HepG2 (cell line): ENCODE measurements at regions not wholly inside any gene's neighbourhood (a gene's known extent, or its start where the extent isn't known, plus 50 kb on each side); places are given as distances from the start of the nearest gene placed in this dataset.

Source experiments
- CHCHD3 ChIP-seq: sonication (generic); formaldehyde crosslinking; IDR thresholded peaks from 2 replicates; pipeline ENCODE4 v1.8.0; 2022; ENCODE audit warnings: mild to moderate bottlenecking, missing genetic modification reagents, moderate library complexity
- EED ChIP-seq: sonication (generic); formaldehyde crosslinking; IDR thresholded peaks from 2 replicates; pipeline ENCODE4 v1.5.0; 2020; ENCODE audit warnings: mild to moderate bottlenecking, missing genetic modification reagents
- GMEB2 ChIP-seq: IDR thresholded peaks from 2 replicates; pipeline ENCODE4 v1.6.1; 2016; ENCODE audit warnings: missing biosample characterization, missing genetic modification reagents, low read depth
- HES4 ChIP-seq: sonication (generic); formaldehyde crosslinking; IDR thresholded peaks from 2 replicates; pipeline ENCODE4 v1.9.0; 2021; ENCODE audit warnings: mild to moderate bottlenecking, missing genetic modification reagents, borderline replicate concordance
- MTA1 ChIP-seq: sonication (generic); formaldehyde crosslinking; IDR thresholded peaks from 2 replicates; pipeline ENCODE4 v1.4.0; 2020; ENCODE audit warnings: missing genetic modification reagents, mild to moderate bottlenecking, borderline replicate concordance
- SALL2 ChIP-seq: sonication (generic); formaldehyde crosslinking; IDR thresholded peaks from 2 replicates; pipeline ENCODE4 v1.8.1; 2023; ENCODE audit warnings: mild to moderate bottlenecking, missing genetic modification reagents, inconsistent platforms
- UBTF ChIP-seq: sonication (generic); formaldehyde crosslinking; IDR thresholded peaks from 2 replicates; pipeline ENCODE4 v1.4.0; 2020; ENCODE audit warnings: mild to moderate bottlenecking, missing genetic modification reagents
- ZNF407 ChIP-seq: sonication (generic); formaldehyde crosslinking; IDR thresholded peaks from one replicate; pipeline ENCODE4 v1.5.1; 2020; ENCODE audit warnings: mild to moderate bottlenecking, missing genetic modification reagents; ENCODE audit errors: not compliant biosample characterization
- ZNF781 ChIP-seq: sonication (generic); formaldehyde crosslinking; IDR thresholded peaks from 2 replicates; pipeline ENCODE4 v1.5.1; 2020; ENCODE audit warnings: borderline replicate concordance, mild to moderate bottlenecking, missing genetic modification reagents; ENCODE audit errors: not compliant biosample characterization
- ZNF782 ChIP-seq: sonication (generic); formaldehyde crosslinking; IDR thresholded peaks from 2 replicates; pipeline ENCODE4 v1.4.0; 2020; ENCODE audit warnings: missing genetic modification reagents, mild to moderate bottlenecking, borderline replicate concordance
- ZSCAN9 ChIP-seq: IDR thresholded peaks from 2 replicates; pipeline ENCODE4 v1.6.1; 2016; ENCODE audit warnings: borderline replicate concordance
- TF ChIP-seq, protein P1 (sequence below): sonication (generic); formaldehyde crosslinking; IDR thresholded peaks from 2 replicates; pipeline ENCODE4 v1.5.0; 2020; ENCODE audit warnings: missing genetic modification reagents
- TF ChIP-seq, protein P2 (sequence below): IDR thresholded peaks from 2 replicates; pipeline ENCODE4 v1.6.1; 2012; ENCODE audit warnings: inconsistent platforms
- TF ChIP-seq, protein P3 (sequence below): sonication (generic); formaldehyde crosslinking; IDR thresholded peaks from 2 replicates; pipeline ENCODE4 v1.5.0; 2020; ENCODE audit warnings: mild to moderate bottlenecking, missing genetic modification reagents

- TF ChIP-seq UBTF (CRISPR knock-in tag) (no peak), EED (CRISPR knock-in tag) (no peak), MTA1 (CRISPR knock-in tag) (no peak), HES4 (CRISPR knock-in tag) (no peak), ZNF782 (CRISPR knock-in tag) (no peak), GMEB2 (no peak), SALL2 (CRISPR knock-in tag) (no peak), ZSCAN9 (CRISPR knock-in tag) (no peak), CHCHD3 (CRISPR knock-in tag) (no peak), ZNF407 (CRISPR knock-in tag) (no peak), ZNF781 (CRISPR knock-in tag) (no peak)
- TF ChIP-seq, protein P1, sequence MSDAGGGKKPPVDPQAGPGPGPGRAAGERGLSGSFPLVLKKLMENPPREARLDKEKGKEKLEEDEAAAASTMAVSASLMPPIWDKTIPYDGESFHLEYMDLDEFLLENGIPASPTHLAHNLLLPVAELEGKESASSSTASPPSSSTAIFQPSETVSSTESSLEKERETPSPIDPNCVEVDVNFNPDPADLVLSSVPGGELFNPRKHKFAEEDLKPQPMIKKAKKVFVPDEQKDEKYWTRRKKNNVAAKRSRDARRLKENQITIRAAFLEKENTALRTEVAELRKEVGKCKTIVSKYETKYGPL, result no peak
- TF ChIP-seq, protein P2, sequence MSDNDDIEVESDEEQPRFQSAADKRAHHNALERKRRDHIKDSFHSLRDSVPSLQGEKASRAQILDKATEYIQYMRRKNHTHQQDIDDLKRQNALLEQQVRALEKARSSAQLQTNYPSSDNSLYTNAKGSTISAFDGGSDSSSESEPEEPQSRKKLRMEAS, result no peak
- TF ChIP-seq, protein P3, sequence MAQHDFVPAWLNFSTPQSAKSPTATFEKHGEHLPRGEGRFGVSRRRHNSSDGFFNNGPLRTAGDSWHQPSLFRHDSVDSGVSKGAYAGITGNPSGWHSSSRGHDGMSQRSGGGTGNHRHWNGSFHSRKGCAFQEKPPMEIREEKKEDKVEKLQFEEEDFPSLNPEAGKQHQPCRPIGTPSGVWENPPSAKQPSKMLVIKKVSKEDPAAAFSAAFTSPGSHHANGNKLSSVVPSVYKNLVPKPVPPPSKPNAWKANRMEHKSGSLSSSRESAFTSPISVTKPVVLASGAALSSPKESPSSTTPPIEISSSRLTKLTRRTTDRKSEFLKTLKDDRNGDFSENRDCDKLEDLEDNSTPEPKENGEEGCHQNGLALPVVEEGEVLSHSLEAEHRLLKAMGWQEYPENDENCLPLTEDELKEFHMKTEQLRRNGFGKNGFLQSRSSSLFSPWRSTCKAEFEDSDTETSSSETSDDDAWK (CRISPR knock-in tag), result no peak
Measured at GRCh38 chr13:73451221-73452029, 392.6 kb downstream of the KLF5 start (continued).
